ENCODE measurements at regions not wholly inside any gene's neighbourhood (a gene's known extent, or its start where the extent isn't known, plus 50 kb on each side); places are given as distances from the start of the nearest gene placed in this dataset.
"Not testable (repeated sequence)": the region's sequence is repeated elsewhere in the genome, so short reads cannot be mapped to it uniquely, and the experiment has no call there.

DNA sequence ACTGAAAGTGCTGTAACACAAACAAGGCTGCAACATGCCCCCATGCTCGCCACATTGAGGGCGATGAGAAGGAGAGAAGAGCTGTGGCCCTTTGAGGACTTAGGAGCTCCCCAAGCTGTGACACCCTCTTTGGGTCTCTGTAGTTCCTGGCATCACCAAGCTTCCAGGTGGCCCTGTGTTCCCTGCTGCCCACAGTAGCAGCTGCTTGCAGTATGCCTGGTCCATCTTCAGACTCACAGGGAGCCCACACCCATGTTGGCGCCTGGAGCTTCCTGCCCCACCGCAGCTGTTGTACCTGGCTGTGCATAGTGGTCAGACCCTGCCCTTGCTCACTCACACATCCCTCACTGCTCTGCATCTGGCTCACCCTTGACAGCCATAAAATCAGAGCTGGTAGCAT, 401.2 kb upstream of the NRG3 start:
- no peak overlapping the region for H3K4me3 ChIP-seq (ENCODE audit: insufficient read depth, low read depth, low read length, poor library complexity, severe bottlenecking)
- no peak overlapping the region for H3K27ac ChIP-seq (ENCODE audit: insufficient read depth, low read length, poor library complexity, severe bottlenecking)
- H3K27me3 ChIP-seq (replicated peaks; ENCODE audit: control insufficient read depth, insufficient read depth, low read length, poor library complexity, severe bottlenecking): no peaks in the 10 kb centered on the region
- no peaks in the 10 kb centered on the region for H3K9me3 ChIP-seq (ENCODE audit: control insufficient read depth, low read length)
- DNase-seq: no peak
- no peaks in the 10 kb centered on the region for H3K36me3 ChIP-seq (ENCODE audit: control insufficient read depth, insufficient read depth, low read length)
- H3K4me1 ChIP-seq (ENCODE audit: control insufficient read depth, insufficient read depth, low read length, poor library complexity, severe bottlenecking): no peaks in the 10 kb centered on the region

DNA sequence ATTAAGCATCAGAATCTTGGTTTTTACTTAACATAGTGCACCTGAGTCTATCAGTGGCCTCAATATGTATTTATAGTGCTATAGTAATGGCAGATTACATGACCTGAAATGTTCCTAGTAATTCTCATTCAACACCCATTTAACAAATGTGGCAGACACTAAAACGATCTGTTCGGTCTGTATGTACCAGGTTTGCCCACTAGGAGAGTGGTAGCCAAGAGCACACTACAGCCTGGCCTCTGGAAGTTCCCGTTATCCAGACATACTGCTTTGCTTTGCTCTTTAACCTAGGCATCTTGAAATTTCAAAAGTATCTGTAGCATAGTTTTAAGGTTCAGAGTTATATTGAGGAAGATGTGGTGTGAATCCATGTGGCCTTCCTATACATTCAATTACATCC, 395.7 kb upstream of the NRG3 start:
- H3K36me3 ChIP-seq (ENCODE audit: control insufficient read depth, insufficient read depth, low read length): no peaks in the 10 kb centered on the region
- H3K4me3 ChIP-seq (ENCODE audit: insufficient read depth, low read depth, low read length, poor library complexity, severe bottlenecking): no peak overlapping the region
- no peak for DNase-seq
- H3K27me3 ChIP-seq (replicated peaks; ENCODE audit: control insufficient read depth, insufficient read depth, low read length, poor library complexity, severe bottlenecking): no peaks in the 10 kb centered on the region
- H3K9me3 ChIP-seq (ENCODE audit: control insufficient read depth, low read length): no peaks in the 10 kb centered on the region
- no peaks in the 10 kb centered on the region for H3K4me1 ChIP-seq (ENCODE audit: control insufficient read depth, insufficient read depth, low read length, poor library complexity, severe bottlenecking)
- no peak overlapping the region for H3K27ac ChIP-seq (ENCODE audit: insufficient read depth, low read length, poor library complexity, severe bottlenecking)

DNA sequence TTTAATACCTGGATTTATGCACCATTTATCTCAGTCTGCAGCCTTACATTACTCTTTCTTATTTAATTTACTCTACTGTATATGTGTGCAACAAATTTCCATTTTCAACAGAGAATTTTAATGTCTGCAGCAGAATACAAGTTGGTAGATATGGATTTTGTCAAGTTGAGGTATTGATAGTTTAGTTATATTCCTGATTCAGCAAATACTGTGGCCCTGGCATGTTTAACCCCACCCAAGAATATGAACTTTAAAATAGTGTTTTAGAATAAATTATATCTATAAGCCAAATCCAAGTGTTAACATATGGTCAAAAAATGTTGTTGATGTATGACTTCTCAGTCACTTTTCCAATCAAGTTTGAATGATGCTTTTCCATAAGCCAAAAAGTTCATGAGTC, 378.4 kb upstream of the NRG3 start:
- Histone ChIP-seq H3K4me1 (ENCODE audit: control insufficient read depth, insufficient read depth, low read length, poor library complexity, severe bottlenecking) (no peaks in the 10 kb centered on the region), H3K27ac (ENCODE audit: insufficient read depth, low read length, poor library complexity, severe bottlenecking) (no peak overlapping the region), H3K9me3 (ENCODE audit: control insufficient read depth, low read length) (no peaks in the 10 kb centered on the region), H3K4me3 (ENCODE audit: insufficient read depth, low read depth, low read length, poor library complexity, severe bottlenecking) (no peak overlapping the region), H3K36me3 (ENCODE audit: control insufficient read depth, insufficient read depth, low read length) (no peaks in the 10 kb centered on the region), H3K27me3 (replicated peaks; ENCODE audit: control insufficient read depth, insufficient read depth, low read length, poor library complexity, severe bottlenecking) (no peaks in the 10 kb centered on the region)
- DNase-seq: no peak

DNA sequence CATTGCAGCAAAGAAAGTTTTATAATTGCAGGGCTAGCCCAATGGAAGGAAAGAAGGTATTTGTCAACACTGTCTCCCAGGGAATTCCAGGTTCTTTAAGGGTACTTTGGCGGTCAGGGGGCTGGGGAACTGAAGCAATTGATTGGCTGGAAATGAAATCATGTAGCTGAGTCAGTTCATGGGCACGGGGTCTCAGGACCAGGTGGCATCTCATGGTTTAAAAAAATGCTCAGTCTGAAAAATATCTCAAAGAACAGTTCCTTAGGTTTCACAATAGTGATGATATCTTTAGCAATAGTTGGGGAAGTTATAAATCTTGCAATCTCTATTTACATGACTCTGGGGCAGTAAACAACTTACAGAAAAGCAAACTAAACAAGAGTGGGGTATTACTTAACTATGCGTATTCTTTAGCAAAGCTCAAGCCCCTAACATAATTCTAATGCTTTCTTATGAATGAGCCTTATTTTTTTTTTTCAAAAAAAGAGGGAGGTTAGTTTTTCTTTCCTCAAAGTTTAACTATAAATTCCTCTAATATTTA, 376.9 kb upstream of the NRG3 start:
- H3K36me3 ChIP-seq (ENCODE audit: control insufficient read depth, insufficient read depth, low read length): no peaks in the 10 kb centered on the region
- H3K9me3 ChIP-seq (ENCODE audit: control insufficient read depth, low read length): no peaks in the 10 kb centered on the region
- no peak overlapping the region for H3K4me3 ChIP-seq (ENCODE audit: insufficient read depth, low read depth, low read length, poor library complexity, severe bottlenecking)
- H3K4me1 ChIP-seq (ENCODE audit: control insufficient read depth, insufficient read depth, low read length, poor library complexity, severe bottlenecking): no peaks in the 10 kb centered on the region
- H3K27ac ChIP-seq (ENCODE audit: insufficient read depth, low read length, poor library complexity, severe bottlenecking): no peak overlapping the region
- no peak for DNase-seq
- no peaks in the 10 kb centered on the region for H3K27me3 ChIP-seq (replicated peaks; ENCODE audit: control insufficient read depth, insufficient read depth, low read length, poor library complexity, severe bottlenecking)

DNA sequence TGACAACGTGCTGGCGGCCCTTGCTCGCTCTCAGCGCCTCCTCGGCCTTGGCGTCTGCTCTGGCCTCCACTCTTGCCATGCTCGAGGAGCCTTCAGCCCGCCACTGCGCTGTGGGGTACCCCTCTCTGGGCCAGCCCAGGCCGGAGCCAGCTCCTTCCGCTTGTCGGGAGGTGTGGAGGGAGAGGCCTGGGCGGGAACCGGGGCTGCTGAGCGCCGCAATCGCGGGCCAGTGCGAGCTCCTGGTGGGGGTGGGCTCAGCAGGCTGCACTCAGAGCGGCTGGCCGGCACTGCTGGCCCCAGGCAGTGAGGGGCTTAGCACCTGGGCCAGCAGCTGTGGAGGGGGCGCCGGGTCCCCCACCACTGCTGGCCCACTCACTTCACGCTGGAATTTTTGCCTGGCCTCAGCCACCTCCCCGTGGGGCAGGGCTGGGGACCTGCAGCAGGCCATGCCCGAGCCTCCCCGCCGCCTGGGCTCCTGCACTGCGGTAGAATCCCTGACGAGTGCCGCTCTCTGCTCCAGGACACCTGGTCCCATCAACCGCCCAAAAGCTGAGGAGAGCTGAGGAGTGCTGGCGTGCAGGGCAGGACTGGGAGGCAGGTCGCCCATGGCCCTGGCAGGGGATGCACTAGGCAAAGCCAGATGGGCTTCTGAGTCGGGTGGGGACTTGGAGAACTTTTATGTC, 372.2 kb upstream of the NRG3 start:
- no peaks in the 10 kb centered on the region for H3K9me3 ChIP-seq (ENCODE audit: control insufficient read depth, low read length)
- H3K27me3 ChIP-seq (replicated peaks; ENCODE audit: control insufficient read depth, insufficient read depth, low read length, poor library complexity, severe bottlenecking): no peaks in the 10 kb centered on the region
- H3K27ac ChIP-seq (ENCODE audit: insufficient read depth, low read length, poor library complexity, severe bottlenecking): no peak overlapping the region
- no peaks in the 10 kb centered on the region for H3K4me1 ChIP-seq (ENCODE audit: control insufficient read depth, insufficient read depth, low read length, poor library complexity, severe bottlenecking)
- no peak overlapping the region for H3K4me3 ChIP-seq (ENCODE audit: insufficient read depth, low read depth, low read length, poor library complexity, severe bottlenecking)
- H3K36me3 ChIP-seq (ENCODE audit: control insufficient read depth, insufficient read depth, low read length): no peaks in the 10 kb centered on the region
- no peak for DNase-seq

DNA sequence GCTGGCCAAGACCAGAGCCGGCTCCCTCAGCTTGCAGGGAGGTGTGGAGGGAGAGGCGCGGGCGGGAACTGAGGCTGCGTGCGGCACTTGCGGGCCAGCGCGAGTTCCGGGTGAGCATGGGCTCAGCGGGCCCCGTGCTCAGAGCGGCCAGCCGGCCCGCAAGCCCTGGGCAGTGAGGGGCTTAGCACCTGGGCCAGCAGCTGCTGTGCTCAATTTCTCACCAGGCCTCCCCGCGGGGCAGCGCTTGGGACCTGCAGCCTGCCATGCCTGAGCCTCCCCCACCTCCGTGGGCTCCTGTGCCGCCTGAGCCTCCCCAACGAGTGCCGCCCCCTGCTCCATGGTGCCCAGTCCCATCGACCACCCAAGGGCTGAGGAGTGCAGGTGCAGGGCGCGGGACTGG, 369.2 kb upstream of the NRG3 start:
- H3K27me3 ChIP-seq (replicated peaks; ENCODE audit: control insufficient read depth, insufficient read depth, low read length, poor library complexity, severe bottlenecking); H3K36me3 ChIP-seq (ENCODE audit: control insufficient read depth, insufficient read depth, low read length); H3K9me3 ChIP-seq (ENCODE audit: control insufficient read depth, low read length); H3K27ac ChIP-seq (ENCODE audit: insufficient read depth, low read length, poor library complexity, severe bottlenecking); H3K4me1 ChIP-seq (ENCODE audit: control insufficient read depth, insufficient read depth, low read length, poor library complexity, severe bottlenecking); DNase-seq; H3K4me3 ChIP-seq (ENCODE audit: insufficient read depth, low read depth, low read length, poor library complexity, severe bottlenecking): not testable (repeated sequence)

DNA sequence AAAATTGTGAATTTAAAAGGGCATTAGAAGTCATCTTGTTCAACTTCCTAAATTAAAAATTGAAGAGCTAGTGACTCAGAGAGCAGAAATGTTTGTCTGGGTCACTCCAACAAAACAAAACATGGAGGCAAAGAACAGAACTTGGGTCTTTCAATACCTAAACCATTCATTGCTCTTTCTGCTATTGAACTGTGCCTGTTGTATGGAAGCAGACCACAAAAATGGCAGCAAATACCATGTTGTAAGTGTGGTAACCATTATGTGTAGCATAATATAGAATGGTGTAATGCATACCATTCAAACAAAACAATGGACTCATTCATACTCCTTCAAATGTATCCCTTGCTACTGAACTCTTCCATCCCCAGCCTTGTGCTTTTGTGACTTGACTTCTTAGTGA, 360.2 kb upstream of the NRG3 start:
- no peaks in the 10 kb centered on the region for H3K9me3 ChIP-seq (ENCODE audit: control insufficient read depth, low read length)
- no peak overlapping the region for H3K27ac ChIP-seq (ENCODE audit: insufficient read depth, low read length, poor library complexity, severe bottlenecking)
- H3K27me3 ChIP-seq (replicated peaks; ENCODE audit: control insufficient read depth, insufficient read depth, low read length, poor library complexity, severe bottlenecking): no peaks in the 10 kb centered on the region
- H3K4me3 ChIP-seq (ENCODE audit: insufficient read depth, low read depth, low read length, poor library complexity, severe bottlenecking): no peak overlapping the region
- H3K36me3 ChIP-seq (ENCODE audit: control insufficient read depth, insufficient read depth, low read length): no peaks in the 10 kb centered on the region
- H3K4me1 ChIP-seq (ENCODE audit: control insufficient read depth, insufficient read depth, low read length, poor library complexity, severe bottlenecking): no peaks in the 10 kb centered on the region
- no peak for DNase-seq

DNA sequence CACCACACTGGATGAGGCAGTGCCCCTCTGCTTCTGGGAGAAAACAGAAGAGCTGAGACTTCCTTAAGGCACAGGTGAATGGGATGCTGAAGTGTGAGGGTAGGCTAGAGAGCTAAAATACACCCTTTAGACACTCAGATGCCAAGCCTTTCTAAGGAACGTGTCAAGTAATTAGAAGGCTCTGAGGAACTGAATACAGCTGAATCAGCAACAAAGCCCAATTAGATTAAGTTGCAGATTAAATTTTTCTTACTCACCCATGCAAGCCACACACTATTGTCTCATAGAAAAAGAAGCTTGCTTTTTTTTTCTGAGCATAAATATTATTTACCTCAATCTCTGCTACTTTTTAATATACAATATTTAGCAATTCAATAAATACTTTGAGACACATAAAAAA, 354.3 kb upstream of the NRG3 start:
- H3K4me3 ChIP-seq (ENCODE audit: insufficient read depth, low read depth, low read length, poor library complexity, severe bottlenecking): no peak overlapping the region
- H3K27me3 ChIP-seq (replicated peaks; ENCODE audit: control insufficient read depth, insufficient read depth, low read length, poor library complexity, severe bottlenecking): no peaks in the 10 kb centered on the region
- H3K9me3 ChIP-seq (ENCODE audit: control insufficient read depth, low read length): no peaks in the 10 kb centered on the region
- no peaks in the 10 kb centered on the region for H3K4me1 ChIP-seq (ENCODE audit: control insufficient read depth, insufficient read depth, low read length, poor library complexity, severe bottlenecking)
- no peak for DNase-seq
- H3K27ac ChIP-seq (ENCODE audit: insufficient read depth, low read length, poor library complexity, severe bottlenecking): no peak overlapping the region
- no peaks in the 10 kb centered on the region for H3K36me3 ChIP-seq (ENCODE audit: control insufficient read depth, insufficient read depth, low read length)

DNA sequence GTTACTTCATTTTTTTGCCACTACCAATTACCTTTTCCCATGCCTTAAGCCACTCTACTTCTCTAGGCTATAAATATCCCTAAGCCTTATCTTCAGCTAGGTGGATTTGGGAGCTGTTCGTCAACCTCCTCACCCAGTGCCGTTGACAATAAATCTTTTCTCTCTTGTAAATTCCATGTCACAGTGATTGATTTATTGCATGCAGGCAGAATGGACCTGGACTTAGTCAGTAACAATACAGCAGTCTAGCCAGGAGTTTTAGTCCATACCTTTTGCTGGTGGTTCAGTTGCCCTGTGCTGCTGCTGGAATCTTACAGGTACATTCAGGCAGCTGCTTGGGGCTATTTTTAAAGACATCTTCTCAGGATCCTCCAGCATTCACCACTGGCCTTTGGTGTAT, 350.5 kb upstream of the NRG3 start:
- Histone ChIP-seq H3K9me3 (ENCODE audit: control insufficient read depth, low read length) (no peaks in the 10 kb centered on the region), H3K27me3 (replicated peaks; ENCODE audit: control insufficient read depth, insufficient read depth, low read length, poor library complexity, severe bottlenecking) (no peaks in the 10 kb centered on the region), H3K27ac (ENCODE audit: insufficient read depth, low read length, poor library complexity, severe bottlenecking) (no peak overlapping the region), H3K4me3 (ENCODE audit: insufficient read depth, low read depth, low read length, poor library complexity, severe bottlenecking) (no peak overlapping the region), H3K36me3 (ENCODE audit: control insufficient read depth, insufficient read depth, low read length) (no peaks in the 10 kb centered on the region), H3K4me1 (ENCODE audit: control insufficient read depth, insufficient read depth, low read length, poor library complexity, severe bottlenecking) (no peaks in the 10 kb centered on the region)
- no peak for DNase-seq

DNA sequence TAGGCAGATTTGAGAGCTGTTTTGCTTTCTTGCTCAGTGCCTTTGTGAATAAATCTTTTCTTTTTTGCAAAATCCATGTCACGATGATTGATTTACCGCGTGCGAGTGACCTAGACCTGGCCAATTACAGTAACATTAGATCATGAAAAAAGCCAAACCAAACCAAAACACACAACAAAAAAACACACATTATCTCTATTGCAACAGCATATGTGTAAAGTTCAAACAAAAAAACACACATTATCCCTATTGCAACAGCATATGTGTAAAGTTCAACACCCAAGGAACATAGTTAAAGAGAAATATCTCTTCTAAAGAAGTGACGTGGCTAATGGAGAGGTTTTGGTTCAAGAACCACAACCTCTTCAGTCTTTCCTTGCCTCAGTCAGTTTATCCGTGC, 342.6 kb upstream of the NRG3 start:
- no peak overlapping the region for H3K4me3 ChIP-seq (ENCODE audit: insufficient read depth, low read depth, low read length, poor library complexity, severe bottlenecking)
- H3K27ac ChIP-seq (ENCODE audit: insufficient read depth, low read length, poor library complexity, severe bottlenecking): no peak overlapping the region
- no peaks in the 10 kb centered on the region for H3K36me3 ChIP-seq (ENCODE audit: control insufficient read depth, insufficient read depth, low read length)

More for the DNA sequence above, 342.6 kb upstream of the NRG3 start:
- no peaks in the 10 kb centered on the region for H3K27me3 ChIP-seq (replicated peaks; ENCODE audit: control insufficient read depth, insufficient read depth, low read length, poor library complexity, severe bottlenecking)
- DNase-seq: no peak
- no peaks in the 10 kb centered on the region for H3K4me1 ChIP-seq (ENCODE audit: control insufficient read depth, insufficient read depth, low read length, poor library complexity, severe bottlenecking)
- H3K9me3 ChIP-seq (ENCODE audit: control insufficient read depth, low read length): no peaks in the 10 kb centered on the region

All from effector memory CD4-positive, alpha-beta T cell (primary cell).